ENCODE measurements at regions not wholly inside any gene's neighbourhood (a gene's known extent, or its start where the extent isn't known, plus 50 kb on each side); places are given as distances from the start of the nearest gene placed in this dataset.
"Not testable (repeated sequence)": the region's sequence is repeated elsewhere in the genome, so short reads cannot be mapped to it uniquely, and the experiment has no call there.

DNA sequence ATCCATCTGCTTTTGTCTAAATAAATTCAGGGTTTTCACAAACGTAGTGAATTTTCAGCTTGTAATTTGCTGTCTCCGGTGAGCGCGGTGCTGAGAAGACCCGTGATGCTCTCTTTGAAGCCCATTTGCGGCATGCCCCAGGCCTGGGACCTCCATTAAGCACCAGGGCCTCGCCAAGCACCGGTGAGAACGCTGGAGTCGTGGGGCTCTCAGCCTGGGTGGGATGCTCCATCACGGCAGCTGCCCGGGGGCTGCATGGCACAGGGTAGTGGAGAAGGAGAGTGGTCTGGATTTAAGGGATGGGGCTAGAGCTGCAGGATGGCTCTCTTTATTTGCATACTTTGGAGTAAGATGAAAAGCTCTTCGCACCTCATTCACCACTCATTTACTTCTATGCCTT is 248.7 kb downstream of the ABCC12 start:
- ChIA-PET CTCF (interaction anchor here (1.1 kb wide), 1 partner anchor 9 kb away, joined by 3 read pairs; no protein-coding TSS in a partner anchor), POLR2A (no interaction called here)
- no peak for DNase-seq (ENCODE audit: low read depth)
- H3K27me3 ChIP-seq (ENCODE audit: control insufficient read depth, insufficient read depth, low read length): no peaks in the 10 kb centered on the region; the same call in 1 of the 2 replicates
- no peaks in the 10 kb centered on the region for H3K36me3 ChIP-seq (ENCODE audit: control insufficient read depth, insufficient read depth, low read length)
- TF ChIP-seq, protein P1, sequence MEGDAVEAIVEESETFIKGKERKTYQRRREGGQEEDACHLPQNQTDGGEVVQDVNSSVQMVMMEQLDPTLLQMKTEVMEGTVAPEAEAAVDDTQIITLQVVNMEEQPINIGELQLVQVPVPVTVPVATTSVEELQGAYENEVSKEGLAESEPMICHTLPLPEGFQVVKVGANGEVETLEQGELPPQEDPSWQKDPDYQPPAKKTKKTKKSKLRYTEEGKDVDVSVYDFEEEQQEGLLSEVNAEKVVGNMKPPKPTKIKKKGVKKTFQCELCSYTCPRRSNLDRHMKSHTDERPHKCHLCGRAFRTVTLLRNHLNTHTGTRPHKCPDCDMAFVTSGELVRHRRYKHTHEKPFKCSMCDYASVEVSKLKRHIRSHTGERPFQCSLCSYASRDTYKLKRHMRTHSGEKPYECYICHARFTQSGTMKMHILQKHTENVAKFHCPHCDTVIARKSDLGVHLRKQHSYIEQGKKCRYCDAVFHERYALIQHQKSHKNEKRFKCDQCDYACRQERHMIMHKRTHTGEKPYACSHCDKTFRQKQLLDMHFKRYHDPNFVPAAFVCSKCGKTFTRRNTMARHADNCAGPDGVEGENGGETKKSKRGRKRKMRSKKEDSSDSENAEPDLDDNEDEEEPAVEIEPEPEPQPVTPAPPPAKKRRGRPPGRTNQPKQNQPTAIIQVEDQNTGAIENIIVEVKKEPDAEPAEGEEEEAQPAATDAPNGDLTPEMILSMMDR (IDR thresholded peaks at IDR 0.05; ENCODE audit: insufficient read depth, low read depth, low read length): no peak
- no peak overlapping the region for H3K4me3 ChIP-seq (ENCODE audit: low read depth, low read length)

DNA sequence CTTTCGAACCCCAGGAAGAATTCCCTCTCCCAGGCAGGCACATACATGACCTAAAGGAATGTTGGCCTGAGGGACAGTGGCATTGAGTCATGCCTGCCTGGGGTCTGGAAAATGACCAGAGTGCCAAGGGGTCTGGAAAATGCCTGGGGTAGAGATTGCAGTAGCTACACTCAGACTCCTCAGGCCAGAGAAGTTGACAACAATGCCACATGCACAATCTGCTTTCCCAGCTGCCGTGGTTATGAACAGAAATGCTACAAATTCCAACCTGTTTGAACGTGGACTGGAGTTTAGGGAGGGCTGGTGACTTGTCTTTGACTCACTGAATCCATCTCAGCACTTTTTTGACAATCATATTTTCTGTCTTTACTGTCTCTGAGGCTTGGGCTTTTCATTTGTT is 250.0 kb downstream of the ABCC12 start:
- peak; percentile 9 for DNase-seq (ENCODE audit: low read depth)
- CTCF ChIA-PET: interaction anchor here (0.9 kb wide), 1 partner anchor 17 kb away, joined by 3 read pairs; no protein-coding TSS in a partner anchor

DNA sequence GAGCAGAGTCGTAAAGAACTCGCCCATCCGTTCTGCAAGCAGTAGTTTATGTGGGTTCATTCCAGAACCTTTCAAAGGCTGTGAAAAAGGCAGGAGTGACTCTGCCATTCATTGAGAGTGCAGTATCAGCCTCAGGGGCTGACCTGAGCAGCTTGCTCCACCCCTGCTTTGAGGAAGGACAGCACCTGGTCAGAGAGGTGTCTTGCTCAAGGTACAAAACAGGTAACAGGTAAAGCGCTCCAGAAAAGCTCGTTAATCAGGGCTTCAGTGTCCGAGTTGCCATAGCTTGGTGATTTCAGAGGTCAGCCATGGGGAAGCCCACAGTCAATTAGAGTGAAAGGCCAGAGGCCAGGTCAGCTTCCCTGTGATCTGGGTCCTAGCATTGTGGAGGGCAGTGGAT is 251.1 kb downstream of the ABCC12 start:
- H3K36me3 ChIP-seq (ENCODE audit: control insufficient read depth, insufficient read depth, low read length): no peaks in the 10 kb centered on the region

More for the DNA sequence above, 250.0 kb downstream of the ABCC12 start:
- Histone ChIP-seq H3K36me3 (ENCODE audit: control insufficient read depth, insufficient read depth, low read length) (no peaks in the 10 kb centered on the region), H3K4me3 (ENCODE audit: low read depth, low read length) (no peak overlapping the region), H3K27me3 (ENCODE audit: control insufficient read depth, insufficient read depth, low read length) (no peaks in the 10 kb centered on the region; the same call in 1 of the 2 replicates)
- TF ChIP-seq, protein P1 (IDR thresholded peaks at IDR 0.05; ENCODE audit: insufficient read depth, low read depth, low read length): no peak
- POLR2A ChIA-PET: no interaction called here

DNA sequence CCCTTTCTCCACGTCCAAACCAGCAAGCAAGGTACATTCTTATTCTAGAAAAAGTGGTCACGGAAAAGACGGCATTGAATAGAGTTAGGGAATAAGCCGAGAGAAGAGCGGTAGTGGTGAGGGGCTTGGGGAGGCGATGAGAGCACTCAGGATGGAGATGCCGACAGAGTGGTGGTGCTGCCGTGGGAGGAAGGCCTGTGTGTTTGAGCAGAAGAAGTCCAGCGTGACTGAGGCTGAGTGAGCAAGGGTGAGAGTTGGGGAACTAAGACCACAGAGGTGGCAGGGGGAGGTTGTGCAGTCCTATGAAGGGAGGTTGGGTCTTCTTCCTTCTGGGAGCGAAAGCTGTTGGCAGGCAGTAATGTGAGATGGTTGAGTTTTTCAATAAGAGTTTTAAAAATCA is 252.3 kb downstream of the ABCC12 start:
- TF ChIP-seq, protein P1 (IDR thresholded peaks at IDR 0.05; ENCODE audit: insufficient read depth, low read depth, low read length): no peak
- ChIA-PET POLR2A (no interaction called here), CTCF (no interaction called here)
- DNase-seq (ENCODE audit: low read depth): no peak
- Histone ChIP-seq H3K36me3 (ENCODE audit: control insufficient read depth, insufficient read depth, low read length) (no peaks in the 10 kb centered on the region), H3K4me3 (ENCODE audit: low read depth, low read length) (no peak overlapping the region), H3K27me3 (ENCODE audit: control insufficient read depth, insufficient read depth, low read length) (no peaks in the 10 kb centered on the region)

More for the DNA sequence above, 251.1 kb downstream of the ABCC12 start:
- no peak for DNase-seq (ENCODE audit: low read depth)
- Histone ChIP-seq H3K27me3 (ENCODE audit: control insufficient read depth, insufficient read depth, low read length) (no peaks in the 10 kb centered on the region), H3K4me3 (ENCODE audit: low read depth, low read length) (no peak overlapping the region)
- CTCF ChIA-PET: no interaction called here
- POLR2A ChIA-PET: no interaction called here
- TF ChIP-seq, protein P1 (IDR thresholded peaks at IDR 0.05; ENCODE audit: insufficient read depth, low read depth, low read length): no peak

DNA sequence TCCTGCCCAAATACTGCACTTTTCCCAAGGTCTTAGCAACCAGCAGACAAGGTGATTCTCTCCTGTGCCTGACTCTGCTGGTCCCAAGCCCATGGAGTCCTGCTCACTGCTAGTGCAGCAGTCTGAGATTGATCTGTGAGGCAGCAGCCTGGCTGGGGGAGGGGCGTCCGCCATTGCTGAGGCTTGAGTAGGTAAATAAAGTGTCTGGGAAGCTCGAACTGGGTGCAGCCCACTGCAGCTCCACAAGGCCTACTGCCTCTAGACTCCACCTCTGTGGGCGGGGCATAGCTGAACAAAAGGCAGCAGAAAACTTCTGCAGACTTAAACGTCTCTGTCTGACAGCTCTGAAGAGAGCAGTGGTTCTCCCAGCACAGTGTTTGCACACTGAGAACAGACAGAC is 258.7 kb downstream of the ABCC12 start:
- H3K4me3 ChIP-seq (ENCODE audit: low read depth, low read length); DNase-seq (ENCODE audit: low read depth); H3K27me3 ChIP-seq (ENCODE audit: control insufficient read depth, insufficient read depth, low read length); POLR2A ChIA-PET; H3K36me3 ChIP-seq (ENCODE audit: control insufficient read depth, insufficient read depth, low read length): not testable (repeated sequence)
- CTCF ChIA-PET: interaction anchor here (1.0 to 1.4 kb wide), 3 partner anchors 10 to 29 kb away, joined by 3 read pairs; no protein-coding TSS in a partner anchor

DNA sequence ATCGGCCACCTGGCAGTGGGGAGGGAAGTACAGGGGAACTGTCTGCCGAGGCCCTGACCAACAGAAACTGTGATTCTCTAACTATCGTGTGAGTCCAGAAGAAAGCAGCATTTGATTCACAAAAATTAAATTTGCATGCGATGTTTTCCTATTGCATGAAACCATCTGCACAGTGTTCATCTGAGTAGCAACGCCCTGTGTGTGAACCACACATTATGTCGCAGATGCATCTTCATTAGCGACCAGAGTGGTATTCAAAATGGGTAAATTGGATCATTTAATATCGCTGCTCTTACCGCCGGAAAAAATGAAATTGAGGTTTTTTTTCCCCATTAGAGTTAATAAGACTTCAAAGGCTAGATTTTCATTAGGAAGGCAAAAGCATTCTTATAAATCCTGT is 260.6 kb downstream of the ABCC12 start:
- TF ChIP-seq, protein P1 (IDR thresholded peaks at IDR 0.05; ENCODE audit: insufficient read depth, low read depth, low read length): no peak
- Histone ChIP-seq H3K27me3 (ENCODE audit: control insufficient read depth, insufficient read depth, low read length) (no peaks in the 10 kb centered on the region), H3K36me3 (ENCODE audit: control insufficient read depth, insufficient read depth, low read length) (no peaks in the 10 kb centered on the region), H3K4me3 (ENCODE audit: low read depth, low read length) (no peak overlapping the region)
- ChIA-PET POLR2A (no interaction called here), CTCF (no interaction called here)
- no peak for DNase-seq (ENCODE audit: low read depth)

All from BJ (cell line).